H9 (cell line): ENCODE measurements at regions not wholly inside any gene's neighbourhood (a gene's known extent, or its start where the extent isn't known, plus 50 kb on each side); places are given as distances from the start of the nearest gene placed in this dataset.

ENCODE experiments used
- DNase-seq: peaks from one replicate; pipeline ENCODE4 v3.0.0-alpha.2; 2017
- H2AFZ ChIP-seq: one replicate; pipeline ENCODE4 v1.6.1; 2013; ENCODE audit warnings: mild to moderate bottlenecking, low read length, control low read depth, moderate library complexity
- H2AK5ac ChIP-seq: 2 replicates; pipeline ENCODE4 v1.6.1; 2013; ENCODE audit warnings: low read length, control low read depth, mixed read lengths; ENCODE audit not compliant: insufficient read length
- H2BK120ac ChIP-seq: one replicate; pipeline ENCODE4 v1.6.1; 2013; ENCODE audit warnings: low read depth, mild to moderate bottlenecking, low read length, control low read depth, inconsistent platforms; ENCODE audit not compliant: poor library complexity, severe bottlenecking
- H2BK12ac ChIP-seq: 2 replicates; pipeline ENCODE4 v1.6.1; 2013; ENCODE audit warnings: low read length, control low read depth, mixed read lengths, low read depth; ENCODE audit not compliant: insufficient read length
- H2BK15ac ChIP-seq: 2 replicates; pipeline ENCODE4 v1.6.1; 2013; ENCODE audit warnings: low read depth, low read length, control low read depth
- H2BK20ac ChIP-seq: one replicate; pipeline ENCODE4 v1.6.1; 2013; ENCODE audit warnings: low read depth, mild to moderate bottlenecking, low read length, control low read depth, inconsistent platforms; ENCODE audit not compliant: poor library complexity, severe bottlenecking
- H2BK5ac ChIP-seq: 2 replicates; pipeline ENCODE4 v1.6.1; 2013; ENCODE audit warnings: low read length, control low read depth, mixed read lengths; ENCODE audit not compliant: insufficient read length
- H3K14ac ChIP-seq: 2 replicates; pipeline ENCODE4 v1.6.1; 2013; ENCODE audit warnings: low read length, control low read depth; ENCODE audit not compliant: insufficient read depth
- H3K18ac ChIP-seq: 2 replicates; pipeline ENCODE4 v1.6.1; 2013; ENCODE audit warnings: low read depth, mild to moderate bottlenecking, mixed read lengths, low read length, control low read depth; ENCODE audit not compliant: insufficient read length
- H3K23ac ChIP-seq: 2 replicates; pipeline ENCODE4 v1.6.1; 2013; ENCODE audit warnings: low read length, control low read depth, mixed read lengths, low read depth; ENCODE audit not compliant: insufficient read length
- H3K23me2 ChIP-seq: 2 replicates; pipeline ENCODE4 v1.6.1; 2013; ENCODE audit warnings: low read depth, mild to moderate bottlenecking, mixed read lengths, low read length, control low read depth; ENCODE audit not compliant: insufficient read length, poor library complexity, severe bottlenecking
- H3K27ac ChIP-seq: 2 replicates; pipeline ENCODE4 v1.5.1; 2013; ENCODE audit warnings: low read length, control low read depth, mixed read lengths, low read depth; ENCODE audit not compliant: insufficient read length
- H3K27me3 ChIP-seq: 2 replicates; pipeline ENCODE4 v1.6.1; 2013; ENCODE audit warnings: low read length, control low read depth, inconsistent platforms; ENCODE audit not compliant: insufficient read depth
- H3K4ac ChIP-seq: 2 replicates; pipeline ENCODE4 v1.6.1; 2013; ENCODE audit warnings: low read depth, mild to moderate bottlenecking, control low read depth, inconsistent platforms, low read length, moderate library complexity
- H3K4me1 ChIP-seq: 2 replicates; pipeline ENCODE4 v1.6.1; 2013; ENCODE audit warnings: low read length, control low read depth, inconsistent platforms; ENCODE audit not compliant: insufficient read depth
- H3K4me2 ChIP-seq: 2 replicates; pipeline ENCODE4 v1.6.1; 2013; ENCODE audit warnings: low read length, control low read depth, mixed read lengths; ENCODE audit not compliant: insufficient read length, insufficient read depth
- H3K56ac ChIP-seq: 2 replicates; pipeline ENCODE4 v1.6.1; 2013; ENCODE audit warnings: low read depth, mild to moderate bottlenecking, mixed read lengths, low read length, control low read depth; ENCODE audit not compliant: insufficient read length
- H3K79me1 ChIP-seq: 2 replicates; pipeline ENCODE4 v1.6.1; 2013; ENCODE audit warnings: low read depth, mild to moderate bottlenecking, moderate library complexity, low read length, control low read depth, inconsistent platforms; ENCODE audit not compliant: insufficient read depth, poor library complexity, severe bottlenecking
- H3K79me2 ChIP-seq: 2 replicates; pipeline ENCODE4 v1.6.1; 2013; ENCODE audit warnings: low read length, control low read depth, inconsistent platforms; ENCODE audit not compliant: insufficient read depth
- H3K9ac ChIP-seq: 2 replicates; pipeline ENCODE4 v1.6.1; 2013; ENCODE audit warnings: low read length, control low read depth, mixed read lengths; ENCODE audit not compliant: insufficient read length; ENCODE audit errors: extremely low read depth
- H3K9me3 ChIP-seq: one replicate; pipeline ENCODE4 v1.6.1; 2013; ENCODE audit warnings: low read depth, low read length, inconsistent platforms; ENCODE audit not compliant: control insufficient read depth
- H3T11ph ChIP-seq: one replicate; pipeline ENCODE4 v1.6.1; 2013; ENCODE audit warnings: mild to moderate bottlenecking, low read length, control low read depth, inconsistent platforms
- H4K20me1 ChIP-seq: one replicate; pipeline ENCODE4 v1.6.1; 2013; ENCODE audit not compliant: control insufficient read depth, insufficient read length, insufficient read depth
- H4K5ac ChIP-seq: 2 replicates; pipeline ENCODE4 v1.6.1; 2013; ENCODE audit warnings: low read depth, mild to moderate bottlenecking, mixed read lengths, low read length, control low read depth; ENCODE audit not compliant: insufficient read length
- H4K8ac ChIP-seq: replicated peaks from 2 replicates; pipeline ENCODE4 v1.6.1; 2013; ENCODE audit warnings: low read length, control low read depth, mixed read lengths, low read depth; ENCODE audit not compliant: insufficient read length
- H4K91ac ChIP-seq: 2 replicates; pipeline ENCODE4 v1.6.1; 2013; ENCODE audit warnings: low read depth, mild to moderate bottlenecking, moderate library complexity, mixed read lengths, low read length, control low read depth; ENCODE audit not compliant: insufficient read length
- H3K27ac Mint-ChIP-seq, 3 experiments: 2 replicates in 2 of 3; 3 replicates in 1 of 3; pipeline ENCODE4 v1.8.0; 2020 to 2021; ENCODE audit warnings: mixed read lengths in 3 of 3, mild to moderate bottlenecking in 1 of 3, moderate library complexity in 1 of 3
- H3K27me3 Mint-ChIP-seq: 2 replicates; pipeline ENCODE4 v1.8.0; 2021; ENCODE audit warnings: low read depth, mild to moderate bottlenecking, moderate library complexity, mixed read lengths
- H3K36me3 Mint-ChIP-seq, 3 experiments: 2 replicates in 2 of 3; 3 replicates in 1 of 3; pipeline ENCODE4 v1.8.0; 2020 to 2021; ENCODE audit warnings: low read depth in 3 of 3, mixed read lengths in 3 of 3; ENCODE audit not compliant: insufficient read depth in 1 of 3
- H3K4me1 Mint-ChIP-seq, 2 experiments: 2 replicates each; pipeline ENCODE4 v1.8.0; 2020; ENCODE audit warnings: mixed read lengths in 2 of 2
- H3K4me3 Mint-ChIP-seq, 2 experiments: 2 replicates in 1 of 2; 3 replicates in 1 of 2; pipeline ENCODE4 v1.8.0; 2020 to 2021; ENCODE audit warnings: mild to moderate bottlenecking in 2 of 2, mixed read lengths in 2 of 2, moderate library complexity in 1 of 2
- H3K9me3 Mint-ChIP-seq, 2 experiments: 2 replicates in 1 of 2; 3 replicates in 1 of 2; pipeline ENCODE4 v1.8.0; 2020; ENCODE audit warnings: mild to moderate bottlenecking in 2 of 2, mixed read lengths in 2 of 2, moderate library complexity in 1 of 2
- CTCF ChIP-seq: fragments of 200-600 bp; sonication (generic); conservative IDR thresholded peaks from 3 replicates; pipeline ENCODE4 v1.8.0; 2021; ENCODE audit warnings: antibody characterized with exemption, mild to moderate bottlenecking
- WGBS: extraction: QIAGEN DNeasy Blood & Tissue Kit; methylation state at CpG from one replicate; pipeline ENCODE4 v1.1.7; 2013; ENCODE audit warnings: missing lambda C conversion rate, low lambda C conversion rate, mixed read lengths; ENCODE audit not compliant: insufficient read length; ENCODE audit errors: extremely low coverage; 5-methylcytosine and 5-hydroxymethylcytosine counted together

GRCh38 chr3:117898722-117899522 lies 1135.7 kb downstream of the IGSF11 start:
- H4K91ac ChIP-seq: no peak overlapping the region
- TF ChIP-seq CTCF: peak; percentile 77

More at GRCh38 chr3:117898722-117899522, 1135.7 kb downstream of the IGSF11 start:
- no peak overlapping the region for H3K4me2 ChIP-seq
- no peak overlapping the region for H4K5ac ChIP-seq
- H2BK15ac ChIP-seq: no peak overlapping the region
- no peaks in the 10 kb centered on the region for H3K27me3 ChIP-seq
- no peak overlapping the region for H3K18ac ChIP-seq
- Mint-ChIP-seq H3K36me3 (peaks cover 0 to 8% (median 4%) of the 10 kb centered on the region in 3 experiments; a peak in 2 of 7 replicates), H3K4me1 (no peaks in the 10 kb centered on the region), H3K27ac (no peak overlapping the region), H3K9me3 (peaks cover 0 to 9% of the 10 kb centered on the region in 2 experiments; a peak in 3 of 5 replicates), H3K27me3 (no peaks in the 10 kb centered on the region), H3K4me3 (no peak overlapping the region)
- no peaks in the 10 kb centered on the region for H3K4me1 ChIP-seq
- H3K79me1 ChIP-seq: no peaks in the 10 kb centered on the region
- H3K23me2 ChIP-seq: no peaks in the 10 kb centered on the region
- no peak overlapping the region for H2BK12ac ChIP-seq
- H3K9ac ChIP-seq: no peak overlapping the region
- H3K27ac ChIP-seq: no peak overlapping the region
- no peak overlapping the region for H2AK5ac ChIP-seq
- H2BK20ac ChIP-seq: no peak overlapping the region
- H3K9me3 ChIP-seq: no peaks in the 10 kb centered on the region
- DNase-seq: no peak
- H2BK120ac ChIP-seq: no peak overlapping the region
- no peaks in the 10 kb centered on the region for H4K20me1 ChIP-seq
- H3T11ph ChIP-seq: no peak overlapping the region
- H3K23ac ChIP-seq: no peak overlapping the region
- H3K56ac ChIP-seq: no peak overlapping the region
- WGBS: no CpG with 5 or more reads among the region's 6 CpGs
- H4K8ac ChIP-seq: no peak overlapping the region
- H3K14ac ChIP-seq: no peak overlapping the region
- H2AFZ ChIP-seq: no peak overlapping the region
- no peak overlapping the region for H3K4ac ChIP-seq
- no peak overlapping the region for H2BK5ac ChIP-seq
- H3K79me2 ChIP-seq: no peaks in the 10 kb centered on the region
